Naive thymus-derived CD8-positive, alpha-beta T cell (primary cell): ENCODE measurements at regions not wholly inside any gene's neighbourhood (a gene's known extent, or its start where the extent isn't known, plus 50 kb on each side); places are given as distances from the start of the nearest gene placed in this dataset.

Experiments used
- ATAC-seq, 2 donors: fragments of 150-1000 bp; cut with Tn5 transposase in 1 of 2; sonication (Bioruptor Pico), chemical (Tn5 transposase) in 1 of 2; 1 replicate in 1 of 2; 2 replicates in 1 of 2; pipeline ENCODE4 v1.10.0; 2021; ENCODE audit warnings: mild to moderate bottlenecking in 2 of 2, moderate library complexity in 2 of 2
- POLR2A ChIA-PET: fragments of 350-600 bp; sonication (Branson Sonifier 250); formaldehyde crosslinking; loops from one replicate; lab custom pipeline; 2021; ENCODE audit warnings: antibody characterized with exemption; lab: Charles Lee
- DNase-seq, 10 donors: peaks; one replicate each; pipeline versions ENCODE4 v3.0.0 to v3.0.0-alpha.2; 2020 to 2022
- H3K27ac Mint-ChIP-seq, 10 donors: one replicate each; pipeline ENCODE4 v1.8.0; 2020 to 2022; ENCODE audit warnings: mild to moderate bottlenecking in 10 of 10, mixed read lengths in 10 of 10, moderate library complexity in 4 of 10, inconsistent platforms in 1 of 10
- H3K27me3 Mint-ChIP-seq, 5 donors: one replicate each; pipeline ENCODE4 v1.8.0; 2021 to 2022; ENCODE audit warnings: mixed read lengths in 5 of 5
- H3K36me3 Mint-ChIP-seq, 3 donors: one replicate each; pipeline ENCODE4 v1.8.0; 2020 to 2022; ENCODE audit warnings: mixed read lengths in 3 of 3, mild to moderate bottlenecking in 2 of 3, inconsistent platforms in 1 of 3
- H3K4me1 Mint-ChIP-seq, 4 donors: one replicate each; pipeline ENCODE4 v1.8.0; 2021 to 2022; ENCODE audit warnings: mixed read lengths in 4 of 4
- H3K4me3 Mint-ChIP-seq, 10 donors: one replicate each; pipeline ENCODE4 v1.8.0; 2020 to 2022; ENCODE audit warnings: mild to moderate bottlenecking in 10 of 10, mixed read lengths in 10 of 10, moderate library complexity in 6 of 10, inconsistent platforms in 1 of 10
- H3K9me3 Mint-ChIP-seq, 9 donors: one replicate each; pipeline ENCODE4 v1.8.0; 2020 to 2022; ENCODE audit warnings: mixed read lengths in 9 of 9, mild to moderate bottlenecking in 3 of 9, inconsistent platforms in 1 of 9, moderate library complexity in 1 of 9

- H3K27me3 Mint-ChIP-seq, result peaks cover 3 to 14% (median 10%) of the 10 kb centered on the region in 5 donors
- ATAC-seq (no peak), DNase-seq (no peak)
- H3K4me1 Mint-ChIP-seq, result no peaks in the 10 kb centered on the region
- H3K4me3 Mint-ChIP-seq, result no peak overlapping the region
- peaks cover 6 to 45% (median 22%) of the 10 kb centered on the region in 9 donors for H3K9me3 Mint-ChIP-seq
- POLR2A ChIA-PET, result no interaction called here
- no peak overlapping the region for H3K27ac Mint-ChIP-seq
- peaks cover 0 to 18% (median 8%) of the 10 kb centered on the region in 3 donors for H3K36me3 Mint-ChIP-seq
These were observed 85.4 kb upstream of the GTSF1L start for GRCh38 chr20:43812216-43812615.

GRCh38 chr20:43809206-43809819, 82.5 kb upstream of the GTSF1L start:
- Mint-ChIP-seq H3K9me3 (peaks cover 8 to 61% (median 36%) of the 10 kb centered on the region in 9 donors), H3K27me3 (peaks cover 3 to 17% (median 12%) of the 10 kb centered on the region in 5 donors), H3K36me3 (peaks cover 0 to 18% (median 12%) of the 10 kb centered on the region in 3 donors), H3K4me3 (no peak overlapping the region), H3K27ac (no peak overlapping the region), H3K4me1 (no peaks in the 10 kb centered on the region)
- DNase-seq (no peak), ATAC-seq (no peak)
- POLR2A ChIA-PET, result interaction anchor here (0.6 kb wide), 1 partner anchor 153 kb away, joined by 3 read pairs; no protein-coding TSS in a partner anchor

- Mint-ChIP-seq H3K9me3 (peaks cover 11 to 44% (median 27%) of the 10 kb centered on the region in 9 donors), H3K36me3 (peaks cover 0 to 15% (median 13%) of the 10 kb centered on the region in 3 donors)
- no peak for ATAC-seq
These were observed 78.0 kb upstream of the GTSF1L start for GRCh38 chr20:43804781-43805180.

GRCh38 chr20:43803276-43803675, 76.5 kb upstream of the GTSF1L start:
- Mint-ChIP-seq H3K27ac (no peak overlapping the region), H3K4me3 (no peak overlapping the region), H3K27me3 (peaks cover 0 to 10% (median 3%) of the 10 kb centered on the region in 5 donors), H3K4me1 (peaks cover 0 to 19% (median 10%) of the 10 kb centered on the region in 4 donors), H3K9me3 (peaks cover 7 to 31% (median 20%) of the 10 kb centered on the region in 9 donors), H3K36me3 (peaks cover 0 to 10% (median 9%) of the 10 kb centered on the region in 3 donors)
- ATAC-seq, result no peak
- no peak for DNase-seq
- POLR2A ChIA-PET, result no interaction called here

More at GRCh38 chr20:43804781-43805180, 78.0 kb upstream of the GTSF1L start:
- POLR2A ChIA-PET, result no interaction called here
- DNase-seq, result no peak
- no peak overlapping the region for H3K27ac Mint-ChIP-seq
- H3K4me3 Mint-ChIP-seq, result no peak overlapping the region
- peaks cover 0 to 7% (median 1%) of the 10 kb centered on the region in 4 donors for H3K4me1 Mint-ChIP-seq
- H3K27me3 Mint-ChIP-seq, result peaks cover 0 to 14% (median 3%) of the 10 kb centered on the region in 5 donors

- H3K4me1 Mint-ChIP-seq, result peaks cover 0 to 21% (median 12%) of the 10 kb centered on the region in 4 donors
- peaks cover 3 to 19% (median 11%) of the 10 kb centered on the region in 9 donors for H3K9me3 Mint-ChIP-seq
- DNase-seq (no peak), ATAC-seq (no peak)
- POLR2A ChIA-PET, result no interaction called here
- no peak overlapping the region for H3K27ac Mint-ChIP-seq
- H3K27me3 Mint-ChIP-seq, result peaks cover 0 to 6% (median 3%) of the 10 kb centered on the region in 5 donors
- H3K36me3 Mint-ChIP-seq, result peaks cover 0 to 7% (median 5%) of the 10 kb centered on the region in 3 donors
- H3K4me3 Mint-ChIP-seq, result no peak overlapping the region
These were observed 73.4 kb upstream of the GTSF1L start for GRCh38 chr20:43800186-43800585.

- peak overlapping the region in 1 of 10 donors; percentile 8 for H3K27ac Mint-ChIP-seq
- H3K36me3 Mint-ChIP-seq, result peaks cover 0 to 5% (median 5%) of the 10 kb centered on the region in 3 donors
- H3K4me3 Mint-ChIP-seq, result no peak overlapping the region
- ATAC-seq, result no peak
- peaks cover 0 to 21% (median 12%) of the 10 kb centered on the region in 4 donors for H3K4me1 Mint-ChIP-seq
- no peak for DNase-seq
- POLR2A ChIA-PET, result no interaction called here
- peaks cover 0 to 6% (median 3%) of the 10 kb centered on the region in 5 donors for H3K27me3 Mint-ChIP-seq
- H3K9me3 Mint-ChIP-seq, result peaks cover 3 to 18% (median 11%) of the 10 kb centered on the region in 9 donors
These were observed 72.9 kb upstream of the GTSF1L start for GRCh38 chr20:43799741-43800140.

- POLR2A ChIA-PET, result no interaction called here
- H3K9me3 Mint-ChIP-seq, result peaks cover 3 to 15% (median 8%) of the 10 kb centered on the region in 9 donors
- DNase-seq (peak in 1 of 10 donors; percentile 11), ATAC-seq (no peak)
- no peak overlapping the region for H3K4me3 Mint-ChIP-seq
- no peak overlapping the region for H3K27ac Mint-ChIP-seq
- peaks cover 0 to 21% (median 12%) of the 10 kb centered on the region in 4 donors for H3K4me1 Mint-ChIP-seq
- peaks cover 0 to 5% (median 3%) of the 10 kb centered on the region in 3 donors for H3K36me3 Mint-ChIP-seq
- H3K27me3 Mint-ChIP-seq, result peaks cover 0 to 6% (median 4%) of the 10 kb centered on the region in 5 donors
These were observed 72.4 kb upstream of the GTSF1L start for GRCh38 chr20:43799150-43799711.

- Mint-ChIP-seq H3K36me3 (peaks cover 0 to 2% (median under 1%) of the 10 kb centered on the region in 3 donors), H3K4me1 (peaks cover 0 to 21% (median 12%) of the 10 kb centered on the region in 4 donors), H3K27ac (peak overlapping the region in 2 of 10 donors; percentile 33 to 35), H3K4me3 (no peak overlapping the region), H3K27me3 (peaks cover 0 to 6% (median 4%) of the 10 kb centered on the region in 5 donors), H3K9me3 (peaks cover 0 to 10% (median 2%) of the 10 kb centered on the region in 9 donors)
- ATAC-seq, result no peak
- DNase-seq, result peak in 1 of 10 donors; percentile 12
- POLR2A ChIA-PET, result no interaction called here
These were observed 71.7 kb upstream of the GTSF1L start for GRCh38 chr20:43798291-43799149.

GRCh38 chr20:43794326-43794725, 67.5 kb upstream of the GTSF1L start:
- Mint-ChIP-seq H3K4me1 (peaks cover 0 to 13% (median 8%) of the 10 kb centered on the region in 4 donors), H3K27ac (no peak overlapping the region), H3K4me3 (no peak overlapping the region), H3K9me3 (peaks cover 0 to 11% (median 6%) of the 10 kb centered on the region in 9 donors), H3K36me3 (peaks cover 0 to 16% (median 7%) of the 10 kb centered on the region in 3 donors), H3K27me3 (peaks cover 5 to 15% (median 5%) of the 10 kb centered on the region in 5 donors)
- no peak for DNase-seq
- no peak for ATAC-seq
- POLR2A ChIA-PET, result no interaction called here

- DNase-seq (no peak), ATAC-seq (no peak)
- no peak overlapping the region for H3K4me3 Mint-ChIP-seq
- POLR2A ChIA-PET, result interaction anchor here (0.6 kb wide), 1 partner anchor 11 kb away, joined by 3 read pairs; no protein-coding TSS in a partner anchor
- peaks cover 0 to 11% (median 5%) of the 10 kb centered on the region in 9 donors for H3K9me3 Mint-ChIP-seq
- peaks cover 0 to 16% (median 7%) of the 10 kb centered on the region in 3 donors for H3K36me3 Mint-ChIP-seq
- peaks cover 0 to 1% (median 0%) of the 10 kb centered on the region in 4 donors for H3K4me1 Mint-ChIP-seq
- H3K27ac Mint-ChIP-seq, result no peak overlapping the region
- H3K27me3 Mint-ChIP-seq, result peaks cover 1 to 15% (median 5%) of the 10 kb centered on the region in 5 donors
These were observed 62.8 kb upstream of the GTSF1L start for GRCh38 chr20:43789593-43789992.

GRCh38 chr20:43787937-43788336, 61.1 kb upstream of the GTSF1L start:
- H3K4me1 Mint-ChIP-seq, result peaks cover 0 to 3% (median 1%) of the 10 kb centered on the region in 4 donors
- ATAC-seq (no peak), DNase-seq (no peak)
- POLR2A ChIA-PET, result interaction anchor here (0.7 kb wide), 1 partner anchor 183 kb away, joined by 7 read pairs; no protein-coding TSS in a partner anchor
- H3K36me3 Mint-ChIP-seq, result peaks cover 0 to 13% (median 7%) of the 10 kb centered on the region in 3 donors
- H3K27me3 Mint-ChIP-seq, result peaks cover 1 to 13% (median 4%) of the 10 kb centered on the region in 5 donors
- peak overlapping the region in 1 of 10 donors; percentile 48 for H3K4me3 Mint-ChIP-seq
- peaks cover 0 to 11% (median 5%) of the 10 kb centered on the region in 9 donors for H3K9me3 Mint-ChIP-seq
- no peak overlapping the region for H3K27ac Mint-ChIP-seq

GRCh38 chr20:43786885-43787284, 60.1 kb upstream of the GTSF1L start:
- ATAC-seq (no peak), DNase-seq (no peak)
- Mint-ChIP-seq H3K27ac (no peak overlapping the region), H3K9me3 (peaks cover 0 to 4% (median 2%) of the 10 kb centered on the region in 9 donors), H3K4me1 (peaks cover 1 to 10% (median 10%) of the 10 kb centered on the region in 4 donors), H3K27me3 (peaks cover 0 to 3% (median 0%) of the 10 kb centered on the region in 5 donors), H3K4me3 (peak overlapping the region in 1 of 10 donors; percentile 59), H3K36me3 (peaks cover 0 to 2% (median 1%) of the 10 kb centered on the region in 3 donors)
- POLR2A ChIA-PET, result interaction anchor here (0.7 kb wide), 1 partner anchor 76 kb away, joined by 3 read pairs; no protein-coding TSS in a partner anchor
